OCI-LY7 (cell line): ENCODE measurements at regions not wholly inside any gene's neighbourhood (a gene's known extent, or its start where the extent isn't known, plus 50 kb on each side); places are given as distances from the start of the nearest gene placed in this dataset.

ENCODE experiments used
- BruUV-seq: library from RNA; stranded (reverse); fragments of 400-500 nt; replicated peaks from 2 replicates; lab custom pipeline; 2021; lab: Mats Ljungman, UMichigan
- CTCF ChIA-PET: fragments of 300-600 bp; sonication (Branson Sonifier 250); formaldehyde crosslinking; loops from one replicate; lab custom pipeline; 2022; ENCODE audit warnings: antibody characterized with exemption; ENCODE audit not compliant: unreplicated experiment; lab: Charles Lee
- POLR2A ChIA-PET: fragments of 300-600 bp; sonication (Branson Sonifier 250); formaldehyde crosslinking; loops from one replicate; lab custom pipeline; 2022; ENCODE audit warnings: antibody characterized with exemption; lab: Charles Lee
- DNase-seq: peaks from one replicate; pipeline ENCODE4 v3.0.0-alpha.2; 2015; ENCODE audit warnings: low spot score
- H2AFZ ChIP-seq: fragments of 200-600 bp; sonication (generic), shearing (Covaris generic); 2 replicates; pipeline ENCODE4 v1.6.1; 2014; ENCODE audit warnings: mild to moderate bottlenecking, antibody characterized with exemption, low read length, moderate library complexity
- H3K27ac ChIP-seq: fragments of 200-600 bp; sonication (generic); 2 replicates; pipeline ENCODE4 v1.5.1; 2014; ENCODE audit warnings: mixed run types, low read depth, mild to moderate bottlenecking, moderate library complexity, low read length, inconsistent platforms; ENCODE audit not compliant: poor library complexity, severe bottlenecking
- H3K36me3 ChIP-seq: fragments of 200-600 bp; sonication (generic); 2 replicates; pipeline ENCODE4 v1.6.1; 2014; ENCODE audit warnings: mild to moderate bottlenecking, antibody characterized with exemption, low read length, moderate library complexity, mixed read lengths; ENCODE audit not compliant: insufficient read depth
- H3K4me1 ChIP-seq: fragments of 200-600 bp; sonication (generic); 2 replicates; pipeline ENCODE4 v1.5.1; 2014; ENCODE audit warnings: mild to moderate bottlenecking, low read length; ENCODE audit not compliant: insufficient read depth, poor library complexity, severe bottlenecking
- H3K4me2 ChIP-seq: fragments of 200-600 bp; sonication (generic); 2 replicates; pipeline ENCODE4 v1.6.1; 2014; ENCODE audit warnings: mild to moderate bottlenecking, low read length
- H3K4me3 ChIP-seq: fragments of 200-600 bp; sonication (generic); 2 replicates; pipeline ENCODE4 v1.5.1; 2014; ENCODE audit warnings: mild to moderate bottlenecking, low read depth, low read length; ENCODE audit not compliant: poor library complexity, severe bottlenecking
- H3K79me2 ChIP-seq: fragments of 200-600 bp; sonication (generic); 2 replicates; pipeline ENCODE4 v1.6.1; 2016; ENCODE audit warnings: low read depth, mild to moderate bottlenecking, low read length, moderate library complexity, mixed read lengths; ENCODE audit not compliant: insufficient read depth
- H3K9me2 ChIP-seq: fragments of 200-600 bp; sonication (generic); 2 replicates; pipeline ENCODE4 v1.6.1; 2016; ENCODE audit warnings: mild to moderate bottlenecking, low read length, mixed read lengths; ENCODE audit not compliant: insufficient read depth
- H3K9me3 ChIP-seq: fragments of 200-600 bp; sonication (generic); 2 replicates; pipeline ENCODE4 v1.6.1; 2014; ENCODE audit warnings: mild to moderate bottlenecking, mixed run types, low read length, mixed read lengths
- H4K20me1 ChIP-seq: fragments of 200-600 bp; sonication (generic); 2 replicates; pipeline ENCODE4 v1.6.1; 2014; ENCODE audit warnings: mild to moderate bottlenecking, antibody characterized with exemption, low read length, moderate library complexity, mixed read lengths; ENCODE audit not compliant: insufficient read depth
- CTCF ChIP-seq: fragments of 200-600 bp; sonication (generic); conservative IDR thresholded peaks from 2 replicates; pipeline ENCODE4 v1.5.1; 2014; ENCODE audit warnings: mild to moderate bottlenecking, antibody characterized with exemption, low read length, moderate library complexity, mixed read lengths
- EZH2phosphoT487 ChIP-seq: fragments of 200-600 bp; sonication (generic); IDR thresholded peaks from 2 replicates; pipeline ENCODE4 v1.6.1; 2018; ENCODE audit warnings: low read depth, borderline replicate concordance, mild to moderate bottlenecking, mixed run types, antibody characterized with exemption, low read length, moderate library complexity, mixed read lengths
- intact Hi-C: fragments of 100-400 bp; cut with micrococcal nuclease; formaldehyde crosslinking; loops from one replicate; pipeline ENCODE4 v1.10.0; 2022; ENCODE audit not compliant: unreplicated experiment

GRCh38 chr12:87820524-87821202, 208.5 kb downstream of the C12orf50 start:
- TF ChIP-seq EZH2phosphoT487 = no peak
- TF ChIP-seq CTCF = no peak
- Histone ChIP-seq H4K20me1 (no peaks in the 10 kb centered on the region), H3K4me1 (no peaks in the 10 kb centered on the region), H3K4me2 (no peak overlapping the region), H3K36me3 (no peaks in the 10 kb centered on the region), H3K79me2 (no peaks in the 10 kb centered on the region), H3K9me3 (no peaks in the 10 kb centered on the region), H3K27ac (no peak overlapping the region), H2AFZ (no peak overlapping the region), H3K9me2 (no peaks in the 10 kb centered on the region), H3K4me3 (no peak overlapping the region)
- ChIA-PET CTCF (no interaction called here), POLR2A (no interaction called here)
- intact Hi-C loops = no loop called here
- no peak for DNase-seq
- no TSS peak for BruUV-seq

- no peak overlapping the region for H3K4me3 ChIP-seq
- H3K79me2 ChIP-seq = no peaks in the 10 kb centered on the region
- intact Hi-C loops = no loop called here
- H3K4me2 ChIP-seq = no peak overlapping the region
- no peak overlapping the region for H3K27ac ChIP-seq
- H3K36me3 ChIP-seq = no peaks in the 10 kb centered on the region
- no peaks in the 10 kb centered on the region for H3K4me1 ChIP-seq
- BruUV-seq = no TSS peak
- H3K9me2 ChIP-seq = no peaks in the 10 kb centered on the region
- TF ChIP-seq CTCF (no peak), EZH2phosphoT487 (no peak)
- ChIA-PET CTCF (no interaction called here), POLR2A (no interaction called here)
- no peaks in the 10 kb centered on the region for H4K20me1 ChIP-seq
- DNase-seq = no peak
- no peak overlapping the region for H2AFZ ChIP-seq
- H3K9me3 ChIP-seq = no peaks in the 10 kb centered on the region
These were observed 210.8 kb downstream of the C12orf50 start for GRCh38 chr12:87818441-87818840.

DNA sequence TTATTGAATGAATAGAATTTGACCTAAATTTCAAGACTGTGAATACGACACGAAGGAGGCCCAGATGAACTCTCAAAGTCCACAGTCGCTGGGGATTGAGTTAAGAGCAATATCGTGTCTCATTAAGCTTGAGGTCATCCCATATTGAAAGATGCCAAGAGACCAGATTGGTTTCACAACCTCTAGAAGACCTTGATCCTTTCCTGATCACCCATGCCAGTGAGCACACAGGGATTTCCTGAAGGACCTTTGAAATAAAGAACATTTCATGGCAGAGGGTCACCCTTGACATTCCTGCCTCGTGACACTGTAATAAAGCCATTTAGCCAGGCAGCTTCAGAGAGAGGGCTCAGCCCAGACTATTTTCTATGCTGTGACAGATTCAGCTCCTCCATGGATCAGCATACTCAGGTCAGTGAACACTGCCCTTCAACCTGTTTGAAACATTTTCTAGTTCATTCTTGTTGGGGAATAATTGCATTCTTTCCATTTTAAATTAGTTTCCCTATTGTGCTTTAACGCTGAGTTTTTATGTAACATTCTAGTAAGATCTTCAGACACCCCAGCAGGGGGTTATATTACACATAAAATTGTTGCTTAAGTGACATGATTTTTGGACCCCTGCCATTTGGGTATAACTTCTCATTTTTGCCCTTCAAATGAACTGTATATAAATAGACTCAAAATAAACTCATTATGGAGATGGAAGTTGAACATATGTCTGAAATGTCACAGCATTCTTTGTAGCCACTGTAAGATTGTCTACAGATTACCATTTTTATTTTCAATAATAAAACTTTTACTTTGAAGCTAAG, 213.2 kb downstream of the C12orf50 start:
- Histone ChIP-seq H3K4me2 (no peak overlapping the region), H3K79me2 (no peaks in the 10 kb centered on the region), H3K4me3 (no peak overlapping the region), H3K27ac (no peak overlapping the region), H3K4me1 (no peaks in the 10 kb centered on the region), H3K36me3 (no peaks in the 10 kb centered on the region), H3K9me2 (no peaks in the 10 kb centered on the region), H3K9me3 (no peaks in the 10 kb centered on the region), H2AFZ (no peak overlapping the region), H4K20me1 (no peaks in the 10 kb centered on the region)
- DNase-seq = no peak
- BruUV-seq = no TSS peak
- no peak for TF ChIP-seq CTCF
- no peak for TF ChIP-seq EZH2phosphoT487
- ChIA-PET POLR2A (no interaction called here), CTCF (no interaction called here)
- intact Hi-C loops = no loop called here
